Ishikawa (cell line): ENCODE measurements at regions not wholly inside any gene's neighbourhood (a gene's known extent, or its start where the extent isn't known, plus 50 kb on each side); places are given as distances from the start of the nearest gene placed in this dataset.

Experiments used
- CEBPB ChIP-seq: IDR thresholded peaks from 2 replicates; pipeline ENCODE4 v1.6.1; 2012
- CREB1 ChIP-seq: IDR thresholded peaks from 2 replicates; pipeline ENCODE4 v1.6.1; 2012; ENCODE audit warnings: low read depth
- EGR1 ChIP-seq: IDR thresholded peaks from 2 replicates; pipeline ENCODE4 v1.6.1; 2012
- EP300 ChIP-seq: IDR thresholded peaks from 2 replicates; pipeline ENCODE4 v1.6.1; 2012; ENCODE audit warnings: borderline replicate concordance
- FOXM1 ChIP-seq: IDR thresholded peaks from 2 replicates; pipeline ENCODE4 v1.6.1; 2012; ENCODE audit warnings: low read depth, borderline replicate concordance
- NFIC ChIP-seq: IDR thresholded peaks from 2 replicates; pipeline ENCODE4 v1.6.1; 2012
- RAD21 ChIP-seq: IDR thresholded peaks from 2 replicates; pipeline ENCODE4 v1.6.1; 2012; ENCODE audit warnings: low read depth
- TAF1 ChIP-seq: IDR thresholded peaks from 2 replicates; pipeline ENCODE4 v1.6.1; 2012; ENCODE audit warnings: low read depth, mild to moderate bottlenecking
- TCF12 ChIP-seq: IDR thresholded peaks from 2 replicates; pipeline ENCODE4 v1.6.1; 2012; ENCODE audit warnings: low read depth
- TEAD4 ChIP-seq: IDR thresholded peaks from 2 replicates; pipeline ENCODE4 v1.6.1; 2012
- USF1 ChIP-seq: IDR thresholded peaks from 2 replicates; pipeline ENCODE4 v1.6.1; 2012
- YY1 ChIP-seq: IDR thresholded peaks from 2 replicates; pipeline ENCODE4 v1.6.1; 2012; ENCODE audit warnings: low read depth
- ZBTB7A ChIP-seq: IDR thresholded peaks from 2 replicates; pipeline ENCODE4 v1.6.1; 2012; ENCODE audit warnings: low read depth
- TF ChIP-seq, protein P1 (sequence below): IDR thresholded peaks from 2 replicates; pipeline ENCODE4 v1.6.1; 2012
- TF ChIP-seq, protein P2 (sequence below): IDR thresholded peaks from 2 replicates; pipeline ENCODE4 v1.6.1; 2012; ENCODE audit warnings: low read depth, mild to moderate bottlenecking

DNA sequence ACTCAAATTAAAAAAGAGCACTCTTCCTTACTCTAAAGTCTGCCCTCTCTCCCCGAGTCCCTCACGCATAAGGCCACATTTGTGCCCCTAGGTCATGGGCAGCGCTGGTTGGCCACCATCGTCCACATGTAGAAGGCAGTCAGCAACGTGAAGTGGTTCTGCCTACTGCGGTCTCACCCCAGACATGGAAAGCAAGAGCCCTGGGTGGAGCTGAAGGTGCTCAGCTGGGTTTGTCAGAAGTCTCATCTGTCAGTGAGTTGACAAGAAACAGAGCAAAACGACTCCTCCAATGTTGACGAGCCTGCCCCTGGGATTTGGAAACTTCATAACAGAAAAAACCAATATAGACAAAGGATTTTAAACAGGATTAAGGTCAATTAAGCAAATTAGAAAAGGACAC lies 192.3 kb upstream of the PRSS58 start:
- TF ChIP-seq, protein P1, sequence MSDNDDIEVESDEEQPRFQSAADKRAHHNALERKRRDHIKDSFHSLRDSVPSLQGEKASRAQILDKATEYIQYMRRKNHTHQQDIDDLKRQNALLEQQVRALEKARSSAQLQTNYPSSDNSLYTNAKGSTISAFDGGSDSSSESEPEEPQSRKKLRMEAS = no peak
- TF ChIP-seq TEAD4 = no peak
- TF ChIP-seq TCF12 = no peak
- no peak for TF ChIP-seq CREB1
- TF ChIP-seq ZBTB7A = no peak
- TF ChIP-seq, protein P2, sequence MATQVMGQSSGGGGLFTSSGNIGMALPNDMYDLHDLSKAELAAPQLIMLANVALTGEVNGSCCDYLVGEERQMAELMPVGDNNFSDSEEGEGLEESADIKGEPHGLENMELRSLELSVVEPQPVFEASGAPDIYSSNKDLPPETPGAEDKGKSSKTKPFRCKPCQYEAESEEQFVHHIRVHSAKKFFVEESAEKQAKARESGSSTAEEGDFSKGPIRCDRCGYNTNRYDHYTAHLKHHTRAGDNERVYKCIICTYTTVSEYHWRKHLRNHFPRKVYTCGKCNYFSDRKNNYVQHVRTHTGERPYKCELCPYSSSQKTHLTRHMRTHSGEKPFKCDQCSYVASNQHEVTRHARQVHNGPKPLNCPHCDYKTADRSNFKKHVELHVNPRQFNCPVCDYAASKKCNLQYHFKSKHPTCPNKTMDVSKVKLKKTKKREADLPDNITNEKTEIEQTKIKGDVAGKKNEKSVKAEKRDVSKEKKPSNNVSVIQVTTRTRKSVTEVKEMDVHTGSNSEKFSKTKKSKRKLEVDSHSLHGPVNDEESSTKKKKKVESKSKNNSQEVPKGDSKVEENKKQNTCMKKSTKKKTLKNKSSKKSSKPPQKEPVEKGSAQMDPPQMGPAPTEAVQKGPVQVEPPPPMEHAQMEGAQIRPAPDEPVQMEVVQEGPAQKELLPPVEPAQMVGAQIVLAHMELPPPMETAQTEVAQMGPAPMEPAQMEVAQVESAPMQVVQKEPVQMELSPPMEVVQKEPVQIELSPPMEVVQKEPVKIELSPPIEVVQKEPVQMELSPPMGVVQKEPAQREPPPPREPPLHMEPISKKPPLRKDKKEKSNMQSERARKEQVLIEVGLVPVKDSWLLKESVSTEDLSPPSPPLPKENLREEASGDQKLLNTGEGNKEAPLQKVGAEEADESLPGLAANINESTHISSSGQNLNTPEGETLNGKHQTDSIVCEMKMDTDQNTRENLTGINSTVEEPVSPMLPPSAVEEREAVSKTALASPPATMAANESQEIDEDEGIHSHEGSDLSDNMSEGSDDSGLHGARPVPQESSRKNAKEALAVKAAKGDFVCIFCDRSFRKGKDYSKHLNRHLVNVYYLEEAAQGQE = no peak
- no peak for TF ChIP-seq EGR1
- no peak for TF ChIP-seq TAF1
- TF ChIP-seq CEBPB = no peak
- no peak for TF ChIP-seq NFIC
- TF ChIP-seq YY1 = no peak
- no peak for TF ChIP-seq RAD21
- TF ChIP-seq EP300 = no peak
- TF ChIP-seq USF1 = no peak
- TF ChIP-seq FOXM1 = no peak

GRCh38 chr7:142447762-142448161 lies 189.9 kb upstream of the PRSS58 start:
- TF ChIP-seq, protein P2 = no peak
- no peak for TF ChIP-seq USF1
- TF ChIP-seq FOXM1 = no peak
- no peak for TF ChIP-seq EGR1
- no peak for TF ChIP-seq YY1
- no peak for TF ChIP-seq TCF12

DNA sequence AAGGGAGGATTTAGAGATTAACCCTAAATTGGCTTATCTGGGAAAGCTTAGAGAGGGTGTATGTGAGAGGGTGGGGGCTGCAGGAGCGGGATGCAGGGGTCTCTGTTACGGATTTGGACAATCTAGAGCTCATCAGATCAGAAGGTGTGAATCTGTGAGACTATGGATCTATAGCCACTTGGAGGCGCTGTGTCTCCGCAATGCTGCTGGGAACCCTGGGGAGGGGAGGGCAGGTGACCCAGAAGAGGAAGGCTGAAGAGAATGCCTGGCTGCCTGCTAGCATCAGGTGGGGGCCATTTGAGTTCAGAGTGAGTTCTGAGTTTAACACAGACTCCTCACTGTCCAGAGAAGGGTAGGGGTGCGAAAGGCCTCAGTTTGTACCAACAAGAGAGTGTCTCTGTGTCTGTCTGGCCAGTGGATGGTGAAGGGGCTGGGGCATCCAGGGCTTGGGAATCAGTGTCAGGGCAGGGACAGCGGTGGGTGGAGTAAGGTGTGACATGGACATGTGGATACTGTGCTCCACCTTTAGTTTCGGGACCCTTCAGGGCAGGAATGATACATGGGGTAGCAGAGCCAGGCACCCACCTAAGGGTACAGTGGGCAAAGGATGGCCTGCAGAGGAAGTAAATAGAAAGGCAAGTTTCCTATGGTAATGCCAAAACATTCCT lies 187.3 kb upstream of the PRSS58 start:
- TF ChIP-seq, protein P2 = no peak
- peak; percentile 38 for TF ChIP-seq RAD21

DNA sequence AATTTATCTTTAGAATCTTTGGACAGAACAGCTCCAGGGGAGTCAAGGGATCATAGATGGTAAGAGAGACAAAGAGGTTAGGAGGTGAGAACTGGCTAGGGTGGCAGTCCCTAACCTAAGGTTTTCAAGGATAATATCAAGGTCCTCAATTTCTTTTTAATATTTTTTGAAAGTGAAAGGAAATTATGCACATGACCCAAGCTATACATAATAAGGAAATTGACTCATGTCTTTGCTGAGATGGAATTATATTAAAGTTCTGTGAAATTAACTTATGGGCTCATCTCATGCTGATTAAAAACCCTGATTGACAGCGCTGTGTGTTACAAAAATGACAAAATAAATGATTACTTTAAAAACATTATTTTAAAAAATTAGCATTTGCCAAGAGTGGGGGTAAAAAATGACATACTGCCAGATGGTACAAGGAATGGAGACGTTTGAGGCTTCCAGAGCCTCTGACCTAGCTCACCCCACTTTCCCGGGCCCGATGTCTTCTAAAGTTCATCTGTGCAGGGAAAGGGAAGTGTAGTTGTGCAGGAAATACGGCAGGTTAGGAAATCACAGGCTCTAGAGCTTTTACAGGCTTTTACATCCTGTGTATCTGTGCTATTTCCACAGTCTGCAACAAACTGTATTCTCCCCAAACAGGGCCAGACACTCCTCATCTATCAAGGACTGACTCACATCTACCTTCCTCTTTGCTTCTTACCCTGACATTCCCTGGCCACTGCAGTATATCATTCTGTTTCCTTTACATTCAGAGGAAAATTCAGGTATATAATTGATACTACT lies 185.6 kb upstream of the PRSS58 start:
- TF ChIP-seq CEBPB (no peak), YY1 (no peak), NFIC (no peak), EGR1 (no peak), FOXM1 (no peak)
- TF ChIP-seq, protein P2 = no peak
- TF ChIP-seq, protein P1 = no peak
